Body of pancreas (tissue), 4 donors: ENCODE measurements at regions not wholly inside any gene's neighbourhood (a gene's known extent, or its start where the extent isn't known, plus 50 kb on each side); places are given as distances from the start of the nearest gene placed in this dataset.

Source experiments
- CTCF ChIP-seq, 7 experiments: fragments of 450-650 bp in 4 of 7; fragments of 200-600 bp in 3 of 7; sonication (generic) in 3 of 7; IDR thresholded peaks; one replicate each; pipeline ENCODE4 v1.5.1; 2016 to 2019; ENCODE audit warnings: antibody characterized with exemption in 7 of 7
- POLR2A ChIP-seq, 3 donors: fragments of 450-650 bp; IDR thresholded peaks; one replicate each; pipeline ENCODE4 v1.6.1; 2016; ENCODE audit warnings: antibody characterized with exemption in 3 of 3, mild to moderate bottlenecking in 2 of 3

- TF ChIP-seq CTCF (IDR thresholded peaks at IDR 0.05): no peak
- TF ChIP-seq POLR2A (IDR thresholded peaks at IDR 0.05): no peak
These were observed 375.4 kb upstream of the PTCHD4 start for GRCh38 chr6:48486373-48486772.
